ENCODE measurements at regions not wholly inside any gene's neighbourhood (a gene's known extent, or its start where the extent isn't known, plus 50 kb on each side); places are given as distances from the start of the nearest gene placed in this dataset.

DNA sequence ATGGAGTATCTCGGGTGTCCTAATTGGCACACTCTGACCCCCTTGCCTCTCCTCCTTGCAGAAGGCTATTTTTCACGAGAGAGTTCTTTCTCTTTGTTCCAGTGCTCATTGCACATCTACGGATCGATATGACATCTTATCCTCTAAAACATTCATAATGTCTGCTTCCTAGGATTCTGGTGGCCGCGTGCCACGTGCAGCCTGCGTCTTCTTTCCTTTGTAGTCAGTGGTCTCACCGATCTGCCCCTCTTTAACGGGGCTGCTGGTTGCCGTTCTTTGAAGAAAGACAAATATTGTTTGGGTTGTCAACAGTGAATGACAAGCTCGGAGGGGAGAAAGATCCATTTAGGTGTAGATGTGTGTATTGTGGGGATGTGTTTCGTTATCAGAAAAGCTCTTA is 252.4 kb upstream of the WWC1 start:
- H4K20me1 ChIP-seq (ENCODE audit: insufficient read depth, low read length), result no peaks in the 10 kb centered on the region
- H2AFZ ChIP-seq (ENCODE audit: low read length), result no peak overlapping the region
- H3K9me2 ChIP-seq (ENCODE audit: low read depth, low read length), result no peaks in the 10 kb centered on the region
- no peaks in the 10 kb centered on the region for H3K4me1 ChIP-seq (ENCODE audit: insufficient read depth, low read length, severe bottlenecking)
- no peaks in the 10 kb centered on the region for H3F3A ChIP-seq (ENCODE audit: insufficient read depth, low read length)
- no peaks in the 10 kb centered on the region for H3K9me3 ChIP-seq (ENCODE audit: low read length)
- no peak overlapping the region for H3K4me2 ChIP-seq (ENCODE audit: low read length)
- no peak overlapping the region for H3K9ac ChIP-seq (ENCODE audit: low read length)
- TF ChIP-seq EZH2 (IDR thresholded peaks at IDR 0.05; ENCODE audit: borderline replicate concordance, low read length) (no peak), CTCF (IDR thresholded peaks at IDR 0.05; ENCODE audit: low read length) (no peak)
- H3K36me3 ChIP-seq (ENCODE audit: insufficient read depth, low read length), result no peaks in the 10 kb centered on the region
- H3K79me2 ChIP-seq (ENCODE audit: insufficient read depth, low read length), result no peaks in the 10 kb centered on the region
- no peak overlapping the region for H3K4me3 ChIP-seq (ENCODE audit: low read depth, low read length, poor library complexity, severe bottlenecking)
- no peak overlapping the region for H3K27ac ChIP-seq (ENCODE audit: low read depth, low read length, poor library complexity, severe bottlenecking)
- H3K27me3 ChIP-seq (ENCODE audit: insufficient read depth, low read length), result no peaks in the 10 kb centered on the region

DNA sequence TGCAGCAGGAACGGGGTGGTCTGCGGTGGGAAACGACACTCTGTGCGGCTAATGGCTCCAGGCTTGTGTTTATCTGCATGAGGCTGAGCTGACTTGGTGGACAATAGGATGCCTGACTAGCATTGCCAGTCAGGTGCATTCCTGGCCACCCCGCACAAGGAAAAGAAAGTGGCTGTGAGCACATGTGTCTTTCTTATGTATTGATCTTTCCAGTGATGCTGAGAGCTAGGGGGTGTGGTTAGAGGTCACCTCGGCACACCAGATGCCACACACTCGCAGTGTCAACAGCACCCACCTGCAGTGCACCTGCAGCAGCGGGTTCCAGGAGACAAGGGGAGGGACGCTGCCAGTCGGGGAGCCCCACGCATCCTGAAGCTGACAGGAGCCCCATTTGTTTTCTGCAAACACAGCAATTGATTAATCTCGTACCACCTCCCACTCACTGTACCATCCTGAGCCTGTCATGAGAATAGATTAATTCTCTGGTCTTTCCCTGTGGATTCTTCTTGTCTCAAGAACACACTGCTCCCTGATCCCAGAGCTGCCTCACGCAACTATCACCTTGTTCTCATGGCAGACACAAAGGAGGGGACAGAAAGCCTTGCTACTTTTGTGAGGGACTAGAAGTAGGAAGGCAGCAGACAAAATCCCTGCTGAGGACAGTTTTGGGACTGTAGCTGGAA is 251.7 kb upstream of the WWC1 start:
- TF ChIP-seq EZH2 (IDR thresholded peaks at IDR 0.05; ENCODE audit: borderline replicate concordance, low read length) (no peak), CTCF (IDR thresholded peaks at IDR 0.05; ENCODE audit: low read length) (no peak)
- Histone ChIP-seq H3K9ac (ENCODE audit: low read length) (no peak overlapping the region), H3K36me3 (ENCODE audit: insufficient read depth, low read length) (no peaks in the 10 kb centered on the region), H3K4me3 (ENCODE audit: low read depth, low read length, poor library complexity, severe bottlenecking) (no peak overlapping the region), H3K4me2 (ENCODE audit: low read length) (no peak overlapping the region), H3K9me3 (ENCODE audit: low read length) (no peaks in the 10 kb centered on the region), H2AFZ (ENCODE audit: low read length) (no peak overlapping the region), H3K27me3 (ENCODE audit: insufficient read depth, low read length) (no peaks in the 10 kb centered on the region), H3K9me2 (ENCODE audit: low read depth, low read length) (no peaks in the 10 kb centered on the region), H3K27ac (ENCODE audit: low read depth, low read length, poor library complexity, severe bottlenecking) (no peak overlapping the region), H3K4me1 (ENCODE audit: insufficient read depth, low read length, severe bottlenecking) (no peaks in the 10 kb centered on the region), H4K20me1 (ENCODE audit: insufficient read depth, low read length) (no peaks in the 10 kb centered on the region), H3K79me2 (ENCODE audit: insufficient read depth, low read length) (no peaks in the 10 kb centered on the region), H3F3A (ENCODE audit: insufficient read depth, low read length) (no peaks in the 10 kb centered on the region)

DNA sequence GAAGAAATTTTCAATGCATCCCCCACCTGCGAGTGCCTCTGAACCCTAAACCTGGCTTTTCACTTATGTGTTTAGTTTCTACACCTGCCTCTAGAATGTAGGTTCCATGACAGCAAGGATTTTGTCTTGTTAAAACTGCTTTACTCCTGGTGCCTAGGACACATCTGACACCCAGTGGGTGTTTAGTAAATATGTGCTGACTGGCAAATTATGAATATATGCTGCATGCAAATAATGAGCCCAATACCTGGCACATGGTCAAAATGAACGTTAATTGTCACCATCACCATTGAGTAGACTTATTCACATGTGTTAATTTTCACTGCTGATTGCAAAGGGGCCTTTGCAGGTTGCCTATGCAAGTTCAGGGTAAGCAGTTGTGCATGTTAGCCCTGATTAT is 249.9 kb upstream of the WWC1 start:
- Histone ChIP-seq H3K9me3 (ENCODE audit: low read length) (no peaks in the 10 kb centered on the region), H3K4me3 (ENCODE audit: low read depth, low read length, poor library complexity, severe bottlenecking) (no peak overlapping the region), H3K27me3 (ENCODE audit: insufficient read depth, low read length) (no peaks in the 10 kb centered on the region), H3K9ac (ENCODE audit: low read length) (no peak overlapping the region), H3K4me2 (ENCODE audit: low read length) (no peak overlapping the region), H3F3A (ENCODE audit: insufficient read depth, low read length) (no peaks in the 10 kb centered on the region), H3K9me2 (ENCODE audit: low read depth, low read length) (no peaks in the 10 kb centered on the region), H2AFZ (ENCODE audit: low read length) (no peak overlapping the region), H3K36me3 (ENCODE audit: insufficient read depth, low read length) (no peaks in the 10 kb centered on the region), H3K27ac (ENCODE audit: low read depth, low read length, poor library complexity, severe bottlenecking) (no peak overlapping the region), H4K20me1 (ENCODE audit: insufficient read depth, low read length) (no peaks in the 10 kb centered on the region), H3K79me2 (ENCODE audit: insufficient read depth, low read length) (no peaks in the 10 kb centered on the region), H3K4me1 (ENCODE audit: insufficient read depth, low read length, severe bottlenecking) (no peaks in the 10 kb centered on the region)
- no peak for TF ChIP-seq CTCF (IDR thresholded peaks at IDR 0.05; ENCODE audit: low read length)
- TF ChIP-seq EZH2 (IDR thresholded peaks at IDR 0.05; ENCODE audit: borderline replicate concordance, low read length), result no peak
